Suppressor macrophage (primary cell): ENCODE measurements at regions not wholly inside any gene's neighbourhood (a gene's known extent, or its start where the extent isn't known, plus 50 kb on each side); places are given as distances from the start of the nearest gene placed in this dataset.

ENCODE experiments used
- DNase-seq, 4 experiments: peaks; one replicate each; pipeline ENCODE4 v3.0.0-alpha.2; 2020 to 2022

GRCh38 chr11:43576320-43576802 is 104.2 kb upstream of the HSD17B12 start:
- DNase-seq, result no peak

- peak; percentile 34 to 67 (median 36) for DNase-seq
Measured at GRCh38 chr11:43576803-43577521, 103.6 kb upstream of the HSD17B12 start.

GRCh38 chr11:43577566-43578264 is 102.8 kb upstream of the HSD17B12 start:
- no peak for DNase-seq

- DNase-seq, result no peak
Measured at GRCh38 chr11:43578346-43579170, 102.0 kb upstream of the HSD17B12 start.

- peak in 3 of 4 experiments; percentile 18 to 54 (median 29) for DNase-seq
Measured at GRCh38 chr11:43579171-43579918, 101.2 kb upstream of the HSD17B12 start.

GRCh38 chr11:43579919-43580276 is 100.6 kb upstream of the HSD17B12 start:
- no peak for DNase-seq

GRCh38 chr11:43580735-43581369 is 99.7 kb upstream of the HSD17B12 start:
- DNase-seq, result no peak

GRCh38 chr11:43581370-43582023 is 99.0 kb upstream of the HSD17B12 start:
- DNase-seq, result no peak

- DNase-seq, result no peak
Measured at GRCh38 chr11:43582024-43582862, 98.3 kb upstream of the HSD17B12 start.

GRCh38 chr11:43582863-43583462 is 97.6 kb upstream of the HSD17B12 start:
- DNase-seq, result no peak

GRCh38 chr11:43583548-43583947 is 97.0 kb upstream of the HSD17B12 start:
- no peak for DNase-seq

GRCh38 chr11:43585877-43586608 is 94.5 kb upstream of the HSD17B12 start:
- DNase-seq, result no peak

GRCh38 chr11:43589601-43590250 is 90.8 kb upstream of the HSD17B12 start:
- DNase-seq, result no peak

- DNase-seq, result peak in 1 of 4 experiments; percentile 6
Measured at GRCh38 chr11:43601511-43601910, 79.0 kb upstream of the HSD17B12 start.

GRCh38 chr11:43602670-43603069 is 77.9 kb upstream of the HSD17B12 start:
- peak in 2 of 4 experiments; percentile 12 to 14 for DNase-seq

GRCh38 chr11:43614214-43614613 is 66.3 kb upstream of the HSD17B12 start:
- no peak for DNase-seq

- no peak for DNase-seq
Measured at GRCh38 chr11:43619863-43620505, 60.6 kb upstream of the HSD17B12 start.

GRCh38 chr11:43626798-43627197 is 53.7 kb upstream of the HSD17B12 start:
- no peak for DNase-seq
